ENCODE measurements at regions not wholly inside any gene's neighbourhood (a gene's known extent, or its start where the extent isn't known, plus 50 kb on each side); places are given as distances from the start of the nearest gene placed in this dataset.

GRCh38 chr3:116961106-116961505, 251.5 kb downstream of the TUSC7 start:
- peaks cover 0 to 4% of the 10 kb centered on the region in 2 experiments for H3K9me3 ChIP-seq (ENCODE audit: control insufficient read depth in 1 of 2, insufficient read depth in 1 of 2, low read length in 2 of 2)
- H3K4me3 ChIP-seq (ENCODE audit: low read length) = no peak overlapping the region
- H3K36me3 ChIP-seq (ENCODE audit: insufficient read depth, low read length) = no peaks in the 10 kb centered on the region
- Mint-ChIP-seq H3K36me3 (ENCODE audit: low read depth) (no peaks in the 10 kb centered on the region), H3K9me3 (no peaks in the 10 kb centered on the region), H3K4me3 (no peak overlapping the region), H3K4me1 (ENCODE audit: low read depth) (no peaks in the 10 kb centered on the region), H3K27me3 (no peaks in the 10 kb centered on the region), H3K27ac (no peak overlapping the region)
- intact Hi-C loops (cut with DNase I, micrococcal nuclease) = no loop called here
- H3K27ac ChIP-seq (ENCODE audit: low read depth in 1 of 2, low read length in 2 of 2) = no peak overlapping the region
- no peaks in the 10 kb centered on the region for H3K27me3 ChIP-seq (ENCODE audit: control insufficient read depth in 1 of 2, insufficient read depth in 2 of 2, low read length in 2 of 2)
- DNase-seq (no peak), ATAC-seq (ENCODE audit: poor library complexity) (no peak)
- POLR2A ChIA-PET = no interaction called here
- TF ChIP-seq CTCF (IDR thresholded peaks at IDR 0.05) = no peak
- no peaks in the 10 kb centered on the region for H3K4me1 ChIP-seq (ENCODE audit: insufficient read depth, low read length)
- CTCF ChIA-PET = no interaction called here

- ChIA-PET CTCF (no interaction called here), POLR2A (no interaction called here)
- no peak overlapping the region for H3K27ac Mint-ChIP-seq
- intact Hi-C loops (cut with DNase I, micrococcal nuclease) = no loop called here
- DNase-seq (no peak), ATAC-seq (ENCODE audit: poor library complexity) (no peak)
- H3K4me3 ChIP-seq (ENCODE audit: low read length) = no peak overlapping the region
- no peak overlapping the region for H3K27ac ChIP-seq (ENCODE audit: low read depth in 1 of 2, low read length in 2 of 2)
- no peaks in the 10 kb centered on the region for H3K36me3 Mint-ChIP-seq (ENCODE audit: low read depth)
- H3K9me3 ChIP-seq (ENCODE audit: control insufficient read depth in 1 of 2, insufficient read depth in 1 of 2, low read length in 2 of 2) = peaks cover 0 to 4% of the 10 kb centered on the region in 2 experiments
- no peaks in the 10 kb centered on the region for H3K9me3 Mint-ChIP-seq
- no peak for TF ChIP-seq CTCF (IDR thresholded peaks at IDR 0.05)
- H3K27me3 ChIP-seq (ENCODE audit: control insufficient read depth in 1 of 2, insufficient read depth in 2 of 2, low read length in 2 of 2) = no peaks in the 10 kb centered on the region
- H3K4me1 ChIP-seq (ENCODE audit: insufficient read depth, low read length) = no peaks in the 10 kb centered on the region
- no peaks in the 10 kb centered on the region for H3K4me1 Mint-ChIP-seq (ENCODE audit: low read depth)
- no peaks in the 10 kb centered on the region for H3K36me3 ChIP-seq (ENCODE audit: insufficient read depth, low read length)
- no peak overlapping the region for H3K4me3 Mint-ChIP-seq
- H3K27me3 Mint-ChIP-seq = no peaks in the 10 kb centered on the region
Measured at GRCh38 chr3:116963802-116964201, 254.2 kb downstream of the TUSC7 start.

- Histone ChIP-seq H3K27me3 (ENCODE audit: control insufficient read depth in 1 of 2, insufficient read depth in 2 of 2, low read length in 2 of 2) (no peaks in the 10 kb centered on the region), H3K4me1 (ENCODE audit: insufficient read depth, low read length) (no peaks in the 10 kb centered on the region), H3K9me3 (ENCODE audit: control insufficient read depth in 1 of 2, insufficient read depth in 1 of 2, low read length in 2 of 2) (no peaks in the 10 kb centered on the region), H3K27ac (ENCODE audit: low read depth in 1 of 2, low read length in 2 of 2) (no peak overlapping the region), H3K4me3 (ENCODE audit: low read length) (no peak overlapping the region), H3K36me3 (ENCODE audit: insufficient read depth, low read length) (no peaks in the 10 kb centered on the region)
- Mint-ChIP-seq H3K4me1 (ENCODE audit: low read depth) (no peaks in the 10 kb centered on the region), H3K27me3 (no peaks in the 10 kb centered on the region), H3K4me3 (no peak overlapping the region), H3K36me3 (ENCODE audit: low read depth) (no peaks in the 10 kb centered on the region), H3K27ac (no peak overlapping the region), H3K9me3 (no peaks in the 10 kb centered on the region)
- ATAC-seq (ENCODE audit: poor library complexity) (no peak), DNase-seq (no peak)
- ChIA-PET CTCF (no interaction called here), POLR2A (no interaction called here)
- TF ChIP-seq CTCF (IDR thresholded peaks at IDR 0.05) = no peak
- intact Hi-C loops (cut with DNase I, micrococcal nuclease) = no loop called here
Measured at GRCh38 chr3:116966649-116967048, 257.1 kb downstream of the TUSC7 start.

All from CD4-positive, alpha-beta T cell (primary cell).